Fibroblast of lung (primary cell): ENCODE measurements at regions not wholly inside any gene's neighbourhood (a gene's known extent, or its start where the extent isn't known, plus 50 kb on each side); places are given as distances from the start of the nearest gene placed in this dataset.

Source experiments
- EZH2 ChIP-seq: IDR thresholded peaks from 2 replicates; pipeline ENCODE4 v1.5.1; 2012; ENCODE audit warnings: low read length, control low read depth, mild to moderate bottlenecking; ENCODE audit errors: missing control alignments
- TF ChIP-seq, protein P1 (sequence below), 2 donors: IDR thresholded peaks in 1 of 2; conservative IDR thresholded peaks in 1 of 2; 1 replicate in 1 of 2; 2 replicates in 1 of 2; pipeline ENCODE4 v1.5.1; 2011 to 2012; ENCODE audit warnings: low read length in 2 of 2, control low read depth in 1 of 2, inconsistent platforms in 1 of 2, low read depth in 1 of 2, mild to moderate bottlenecking in 1 of 2

DNA sequence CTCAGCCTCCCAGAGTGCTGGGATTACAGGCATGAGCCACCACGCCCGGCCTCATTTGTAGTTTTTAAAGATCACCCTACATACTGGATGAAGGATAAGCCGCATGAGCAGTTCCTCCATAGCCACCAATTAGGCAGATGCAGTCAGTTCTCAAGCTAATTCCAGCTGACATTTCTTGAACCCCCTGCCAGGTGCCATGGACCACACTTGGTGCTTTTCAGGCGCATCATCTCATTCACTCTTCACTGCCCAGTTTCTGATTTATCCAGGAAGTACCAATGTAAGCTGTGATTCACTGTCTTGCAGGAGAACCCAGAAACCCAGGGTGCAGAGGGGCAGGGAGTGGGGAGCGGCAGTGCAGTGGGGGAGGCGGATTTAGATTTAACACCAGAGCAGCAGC, 56.5 kb upstream of the RASA2 start:
- TF ChIP-seq, protein P1, sequence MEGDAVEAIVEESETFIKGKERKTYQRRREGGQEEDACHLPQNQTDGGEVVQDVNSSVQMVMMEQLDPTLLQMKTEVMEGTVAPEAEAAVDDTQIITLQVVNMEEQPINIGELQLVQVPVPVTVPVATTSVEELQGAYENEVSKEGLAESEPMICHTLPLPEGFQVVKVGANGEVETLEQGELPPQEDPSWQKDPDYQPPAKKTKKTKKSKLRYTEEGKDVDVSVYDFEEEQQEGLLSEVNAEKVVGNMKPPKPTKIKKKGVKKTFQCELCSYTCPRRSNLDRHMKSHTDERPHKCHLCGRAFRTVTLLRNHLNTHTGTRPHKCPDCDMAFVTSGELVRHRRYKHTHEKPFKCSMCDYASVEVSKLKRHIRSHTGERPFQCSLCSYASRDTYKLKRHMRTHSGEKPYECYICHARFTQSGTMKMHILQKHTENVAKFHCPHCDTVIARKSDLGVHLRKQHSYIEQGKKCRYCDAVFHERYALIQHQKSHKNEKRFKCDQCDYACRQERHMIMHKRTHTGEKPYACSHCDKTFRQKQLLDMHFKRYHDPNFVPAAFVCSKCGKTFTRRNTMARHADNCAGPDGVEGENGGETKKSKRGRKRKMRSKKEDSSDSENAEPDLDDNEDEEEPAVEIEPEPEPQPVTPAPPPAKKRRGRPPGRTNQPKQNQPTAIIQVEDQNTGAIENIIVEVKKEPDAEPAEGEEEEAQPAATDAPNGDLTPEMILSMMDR (conservative IDR thresholded peaks at IDR 0.05 in 1 of 2, IDR thresholded peaks at IDR 0.05 in 1 of 2; ENCODE audit: low read depth in 1 of 2, low read length in 2 of 2): no peak
- TF ChIP-seq EZH2: no peak
